ENCODE measurements at regions not wholly inside any gene's neighbourhood (a gene's known extent, or its start where the extent isn't known, plus 50 kb on each side); places are given as distances from the start of the nearest gene placed in this dataset.

- H4K5ac ChIP-seq (ENCODE audit: low read length) = no peak overlapping the region
- no peak overlapping the region for H3K27ac ChIP-seq (ENCODE audit: low read depth, low read length)
- H3K23ac ChIP-seq (ENCODE audit: low read length) = no peak overlapping the region
- H3K18ac ChIP-seq (ENCODE audit: low read length) = no peak overlapping the region
- H2BK5ac ChIP-seq (ENCODE audit: low read length) = no peak overlapping the region
- no peaks in the 10 kb centered on the region for H3K4me1 ChIP-seq (ENCODE audit: control insufficient read depth, low read depth, low read length)
- no peak overlapping the region for H4K8ac ChIP-seq (ENCODE audit: low read depth, low read length)
- no peak overlapping the region for H3K9ac ChIP-seq (ENCODE audit: low read length)
- H3K27me3 ChIP-seq (ENCODE audit: insufficient read depth, low read length, poor library complexity) = no peaks in the 10 kb centered on the region
- H3K4me3 ChIP-seq (ENCODE audit: low read length) = no peak overlapping the region
- no peak overlapping the region for H2AK5ac ChIP-seq (ENCODE audit: low read length)
- no peak overlapping the region for H2BK15ac ChIP-seq (replicated peaks; ENCODE audit: low read depth)
- H3K36me3 ChIP-seq (ENCODE audit: control insufficient read depth, insufficient read depth, low read length) = no peaks in the 10 kb centered on the region
- no peaks in the 10 kb centered on the region for H3K79me2 ChIP-seq (ENCODE audit: control insufficient read depth, insufficient read depth, low read length)
- no peak overlapping the region for H3K56ac ChIP-seq (ENCODE audit: low read length)
- no peak overlapping the region for H2BK120ac ChIP-seq (ENCODE audit: low read depth, low read length)
- H3K4me2 ChIP-seq (ENCODE audit: low read length) = no peak overlapping the region
- no peaks in the 10 kb centered on the region for H3K79me1 ChIP-seq (ENCODE audit: low read length)
- no CpG with 5 or more reads among the region's 1 CpG for WGBS (ENCODE audit: extremely low coverage, insufficient coverage, low lambda C conversion rate)
- H3K4ac ChIP-seq (ENCODE audit: low read depth, low read length) = no peak overlapping the region
- no peak for DNase-seq
Measured at GRCh38 chr2:153811516-153811915, 60.2 kb upstream of the GALNT13 start.

DNA sequence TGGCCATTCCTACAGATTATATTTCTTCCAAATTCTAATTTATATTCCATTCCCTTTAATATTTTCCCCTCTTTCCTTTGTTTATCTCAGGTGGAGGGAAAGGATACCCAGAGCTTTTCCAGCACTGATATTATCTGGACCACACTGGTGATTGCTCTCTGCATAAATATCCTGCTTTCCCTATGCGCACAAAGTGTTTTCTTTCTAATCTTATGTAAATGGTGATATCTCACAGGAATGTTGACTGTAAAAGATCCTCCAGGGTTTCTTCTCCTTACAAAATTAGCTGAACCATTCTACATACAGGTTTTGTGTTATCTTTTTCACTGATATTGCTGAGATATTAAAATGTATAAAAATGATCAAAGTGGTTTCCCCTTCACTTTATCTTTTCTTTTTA, 59.1 kb upstream of the GALNT13 start:
- Histone ChIP-seq H2BK120ac (ENCODE audit: low read depth, low read length) (no peak overlapping the region), H3K79me2 (ENCODE audit: control insufficient read depth, insufficient read depth, low read length) (no peaks in the 10 kb centered on the region), H3K4ac (ENCODE audit: low read depth, low read length) (no peak overlapping the region), H3K23ac (ENCODE audit: low read length) (no peak overlapping the region), H3K27ac (ENCODE audit: low read depth, low read length) (no peak overlapping the region), H3K56ac (ENCODE audit: low read length) (no peak overlapping the region), H3K18ac (ENCODE audit: low read length) (no peak overlapping the region), H3K27me3 (ENCODE audit: insufficient read depth, low read length, poor library complexity) (no peaks in the 10 kb centered on the region), H3K79me1 (ENCODE audit: low read length) (no peaks in the 10 kb centered on the region), H4K8ac (ENCODE audit: low read depth, low read length) (no peak overlapping the region), H3K4me3 (ENCODE audit: low read length) (no peak overlapping the region), H2AK5ac (ENCODE audit: low read length) (no peak overlapping the region), H3K9ac (ENCODE audit: low read length) (no peak overlapping the region), H2BK5ac (ENCODE audit: low read length) (no peak overlapping the region), H3K36me3 (ENCODE audit: control insufficient read depth, insufficient read depth, low read length) (no peaks in the 10 kb centered on the region), H3K4me1 (ENCODE audit: control insufficient read depth, low read depth, low read length) (no peaks in the 10 kb centered on the region), H4K5ac (ENCODE audit: low read length) (no peak overlapping the region), H2BK15ac (replicated peaks; ENCODE audit: low read depth) (no peak overlapping the region), H3K4me2 (ENCODE audit: low read length) (no peak overlapping the region)
- WGBS (ENCODE audit: extremely low coverage, insufficient coverage, low lambda C conversion rate) = no CpG with 5 or more reads among the region's 1 CpG
- DNase-seq = peak; percentile 70

GRCh38 chr2:153818242-153818641, 53.5 kb upstream of the GALNT13 start:
- H3K18ac ChIP-seq (ENCODE audit: low read length) = no peak overlapping the region
- no peaks in the 10 kb centered on the region for H3K36me3 ChIP-seq (ENCODE audit: control insufficient read depth, insufficient read depth, low read length)
- no peaks in the 10 kb centered on the region for H3K79me1 ChIP-seq (ENCODE audit: low read length)
- no peak overlapping the region for H4K8ac ChIP-seq (ENCODE audit: low read depth, low read length)
- H3K23ac ChIP-seq (ENCODE audit: low read length) = no peak overlapping the region
- no peak overlapping the region for H3K56ac ChIP-seq (ENCODE audit: low read length)
- H2AK5ac ChIP-seq (ENCODE audit: low read length) = no peak overlapping the region
- no peak overlapping the region for H3K9ac ChIP-seq (ENCODE audit: low read length)
- H3K27ac ChIP-seq (ENCODE audit: low read depth, low read length) = no peak overlapping the region
- no peak overlapping the region for H2BK120ac ChIP-seq (ENCODE audit: low read depth, low read length)
- no peak overlapping the region for H2BK15ac ChIP-seq (replicated peaks; ENCODE audit: low read depth)
- H3K4me3 ChIP-seq (ENCODE audit: low read length) = no peak overlapping the region
- H3K27me3 ChIP-seq (ENCODE audit: insufficient read depth, low read length, poor library complexity) = no peaks in the 10 kb centered on the region
- no peaks in the 10 kb centered on the region for H3K4me1 ChIP-seq (ENCODE audit: control insufficient read depth, low read depth, low read length)
- H4K5ac ChIP-seq (ENCODE audit: low read length) = no peak overlapping the region
- no peak overlapping the region for H3K4me2 ChIP-seq (ENCODE audit: low read length)
- no peak overlapping the region for H3K4ac ChIP-seq (ENCODE audit: low read depth, low read length)
- no peaks in the 10 kb centered on the region for H3K79me2 ChIP-seq (ENCODE audit: control insufficient read depth, insufficient read depth, low read length)
- no peak overlapping the region for H2BK5ac ChIP-seq (ENCODE audit: low read length)
- no peak for DNase-seq
- WGBS (ENCODE audit: extremely low coverage, insufficient coverage, low lambda C conversion rate) = no CpG with 5 or more reads among the region's 6 CpGs

DNA sequence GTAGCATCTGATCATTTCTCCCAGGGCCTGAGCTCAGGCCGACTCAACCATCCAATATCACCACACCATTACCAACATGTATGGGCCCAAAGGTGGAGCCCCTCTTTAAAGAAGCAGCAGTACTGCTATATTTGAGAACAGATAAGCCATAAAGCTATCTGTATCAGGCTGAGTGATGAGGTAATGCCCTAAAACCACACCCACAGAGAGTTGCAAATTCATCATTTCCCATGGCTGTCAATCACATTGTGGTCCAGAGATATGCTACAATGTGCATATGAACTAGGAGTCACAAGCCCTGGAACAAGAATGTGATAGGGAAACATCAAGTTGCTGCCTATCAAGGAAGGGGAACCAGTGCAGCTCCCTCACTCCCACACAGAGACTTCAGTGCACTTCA, 52.6 kb upstream of the GALNT13 start:
- no peak overlapping the region for H4K5ac ChIP-seq (ENCODE audit: low read length)
- no peak overlapping the region for H3K4me2 ChIP-seq (ENCODE audit: low read length)
- no peaks in the 10 kb centered on the region for H3K36me3 ChIP-seq (ENCODE audit: control insufficient read depth, insufficient read depth, low read length)
- WGBS (ENCODE audit: extremely low coverage, insufficient coverage, low lambda C conversion rate) = no CpG with 5 or more reads among the region's 1 CpG
- H3K4ac ChIP-seq (ENCODE audit: low read depth, low read length) = no peak overlapping the region
- H3K4me3 ChIP-seq (ENCODE audit: low read length) = no peak overlapping the region
- H2AK5ac ChIP-seq (ENCODE audit: low read length) = no peak overlapping the region
- no peak overlapping the region for H3K23ac ChIP-seq (ENCODE audit: low read length)
- no peaks in the 10 kb centered on the region for H3K4me1 ChIP-seq (ENCODE audit: control insufficient read depth, low read depth, low read length)
- no peaks in the 10 kb centered on the region for H3K27me3 ChIP-seq (ENCODE audit: insufficient read depth, low read length, poor library complexity)
- H3K18ac ChIP-seq (ENCODE audit: low read length) = no peak overlapping the region
- H3K9ac ChIP-seq (ENCODE audit: low read length) = no peak overlapping the region
- H2BK15ac ChIP-seq (replicated peaks; ENCODE audit: low read depth) = no peak overlapping the region
- H2BK120ac ChIP-seq (ENCODE audit: low read depth, low read length) = no peak overlapping the region
- H3K79me1 ChIP-seq (ENCODE audit: low read length) = no peaks in the 10 kb centered on the region
- no peak overlapping the region for H3K27ac ChIP-seq (ENCODE audit: low read depth, low read length)
- H3K56ac ChIP-seq (ENCODE audit: low read length) = no peak overlapping the region
- H3K79me2 ChIP-seq (ENCODE audit: control insufficient read depth, insufficient read depth, low read length) = no peaks in the 10 kb centered on the region
- no peak overlapping the region for H4K8ac ChIP-seq (ENCODE audit: low read depth, low read length)
- no peak for DNase-seq
- no peak overlapping the region for H2BK5ac ChIP-seq (ENCODE audit: low read length)

GRCh38 chr2:153819501-153819900, 52.2 kb upstream of the GALNT13 start:
- DNase-seq = peak; percentile 63
- H4K8ac ChIP-seq (ENCODE audit: low read depth, low read length) = no peak overlapping the region
- H3K23ac ChIP-seq (ENCODE audit: low read length) = no peak overlapping the region
- H3K27me3 ChIP-seq (ENCODE audit: insufficient read depth, low read length, poor library complexity) = no peaks in the 10 kb centered on the region
- no peak overlapping the region for H3K18ac ChIP-seq (ENCODE audit: low read length)
- H3K79me1 ChIP-seq (ENCODE audit: low read length) = no peaks in the 10 kb centered on the region
- no peak overlapping the region for H3K27ac ChIP-seq (ENCODE audit: low read depth, low read length)
- no peak overlapping the region for H2BK120ac ChIP-seq (ENCODE audit: low read depth, low read length)
- no peaks in the 10 kb centered on the region for H3K36me3 ChIP-seq (ENCODE audit: control insufficient read depth, insufficient read depth, low read length)
- H3K9ac ChIP-seq (ENCODE audit: low read length) = no peak overlapping the region
- H3K4me2 ChIP-seq (ENCODE audit: low read length) = no peak overlapping the region
- no peaks in the 10 kb centered on the region for H3K4me1 ChIP-seq (ENCODE audit: control insufficient read depth, low read depth, low read length)
- H2BK5ac ChIP-seq (ENCODE audit: low read length) = no peak overlapping the region
- H4K5ac ChIP-seq (ENCODE audit: low read length) = no peak overlapping the region
- no peak overlapping the region for H3K4ac ChIP-seq (ENCODE audit: low read depth, low read length)
- H2BK15ac ChIP-seq (replicated peaks; ENCODE audit: low read depth) = no peak overlapping the region
- H3K79me2 ChIP-seq (ENCODE audit: control insufficient read depth, insufficient read depth, low read length) = no peaks in the 10 kb centered on the region
- H2AK5ac ChIP-seq (ENCODE audit: low read length) = no peak overlapping the region
- H3K4me3 ChIP-seq (ENCODE audit: low read length) = no peak overlapping the region
- no peak overlapping the region for H3K56ac ChIP-seq (ENCODE audit: low read length)
